Hepatocyte (in vitro differentiated cells): ENCODE measurements at regions not wholly inside any gene's neighbourhood (a gene's known extent, or its start where the extent isn't known, plus 50 kb on each side); places are given as distances from the start of the nearest gene placed in this dataset.

Source experiments
- EZH2 ChIP-seq: fragments of 200-600 bp; sonication (generic); IDR thresholded peaks from 2 replicates; pipeline ENCODE4 v1.6.1; 2016; ENCODE audit warnings: antibody characterized with exemption, mild to moderate bottlenecking, borderline replicate concordance
- EZH2phosphoT487 ChIP-seq: fragments of 200-600 bp; sonication (generic); IDR thresholded peaks from one replicate; pipeline ENCODE4 v1.6.1; 2018; ENCODE audit warnings: antibody characterized with exemption, mild to moderate bottlenecking, low read depth, moderate library complexity; ENCODE audit not compliant: unreplicated experiment, severe bottlenecking
- TF ChIP-seq, protein P1 (sequence below): fragments of 200-600 bp; sonication (generic); IDR thresholded peaks from 2 replicates; pipeline ENCODE4 v1.5.1; 2016; ENCODE audit warnings: antibody characterized with exemption, mild to moderate bottlenecking; ENCODE audit not compliant: poor library complexity

DNA sequence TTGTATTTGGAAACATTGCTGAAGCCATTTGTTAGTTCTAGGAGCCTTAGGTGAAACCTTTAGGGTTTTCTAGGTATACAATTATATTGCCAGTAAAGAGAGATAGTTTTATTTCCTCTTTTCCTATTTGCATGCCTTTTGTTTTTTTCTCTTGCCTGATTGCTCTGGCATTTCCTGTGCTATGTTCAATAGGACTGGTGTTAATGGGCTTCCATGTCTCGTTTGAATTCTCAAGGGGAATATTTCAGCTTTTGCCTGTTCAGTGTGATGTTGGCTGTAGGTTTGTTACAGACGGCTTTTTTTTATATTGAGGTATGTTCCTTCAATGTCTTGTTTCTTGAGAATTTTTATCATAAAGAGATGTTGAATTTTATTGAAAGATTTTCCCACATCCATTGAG lies 1054.9 kb upstream of the NXPH2 start:
- TF ChIP-seq EZH2 (no peak), EZH2phosphoT487 (no peak)
- TF ChIP-seq, protein P1, sequence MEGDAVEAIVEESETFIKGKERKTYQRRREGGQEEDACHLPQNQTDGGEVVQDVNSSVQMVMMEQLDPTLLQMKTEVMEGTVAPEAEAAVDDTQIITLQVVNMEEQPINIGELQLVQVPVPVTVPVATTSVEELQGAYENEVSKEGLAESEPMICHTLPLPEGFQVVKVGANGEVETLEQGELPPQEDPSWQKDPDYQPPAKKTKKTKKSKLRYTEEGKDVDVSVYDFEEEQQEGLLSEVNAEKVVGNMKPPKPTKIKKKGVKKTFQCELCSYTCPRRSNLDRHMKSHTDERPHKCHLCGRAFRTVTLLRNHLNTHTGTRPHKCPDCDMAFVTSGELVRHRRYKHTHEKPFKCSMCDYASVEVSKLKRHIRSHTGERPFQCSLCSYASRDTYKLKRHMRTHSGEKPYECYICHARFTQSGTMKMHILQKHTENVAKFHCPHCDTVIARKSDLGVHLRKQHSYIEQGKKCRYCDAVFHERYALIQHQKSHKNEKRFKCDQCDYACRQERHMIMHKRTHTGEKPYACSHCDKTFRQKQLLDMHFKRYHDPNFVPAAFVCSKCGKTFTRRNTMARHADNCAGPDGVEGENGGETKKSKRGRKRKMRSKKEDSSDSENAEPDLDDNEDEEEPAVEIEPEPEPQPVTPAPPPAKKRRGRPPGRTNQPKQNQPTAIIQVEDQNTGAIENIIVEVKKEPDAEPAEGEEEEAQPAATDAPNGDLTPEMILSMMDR = no peak
